ENCODE measurements at regions not wholly inside any gene's neighbourhood (a gene's known extent, or its start where the extent isn't known, plus 50 kb on each side); places are given as distances from the start of the nearest gene placed in this dataset.
"Not testable (repeated sequence)": the region's sequence is repeated elsewhere in the genome, so short reads cannot be mapped to it uniquely, and the experiment has no call there.

GRCh38 chrX:139342594-139342991 is 187.9 kb upstream of the F9 start:
- not testable (repeated sequence) for TF ChIP-seq CTCF (IDR thresholded peaks at IDR 0.05; ENCODE audit: low read depth, low read length, missing input control); TAF1 (conservative IDR thresholded peaks at IDR 0.05); SP1 (IDR thresholded peaks at IDR 0.05); HNF4G (IDR thresholded peaks at IDR 0.05); JUND (IDR thresholded peaks at IDR 0.05); RAD21 (IDR thresholded peaks at IDR 0.05); ZBTB33 (IDR thresholded peaks at IDR 0.05); REST (IDR thresholded peaks at IDR 0.05); YY1 (IDR thresholded peaks at IDR 0.05)
